Esophagus mucosa (tissue), 1 donor: ENCODE measurements at regions not wholly inside any gene's neighbourhood (a gene's known extent, or its start where the extent isn't known, plus 50 kb on each side); places are given as distances from the start of the nearest gene placed in this dataset.
"Not testable (repeated sequence)": the region's sequence is repeated elsewhere in the genome, so short reads cannot be mapped to it uniquely, and the experiment has no call there.

Experiments used
- ATAC-seq: fragments of 200-7000 bp; cut with Tn5 transposase; one replicate; pipeline ENCODE4 v1.9.1; 2020
- donor health status: DM: yes; HTN: yes; CAD: no.

DNA sequence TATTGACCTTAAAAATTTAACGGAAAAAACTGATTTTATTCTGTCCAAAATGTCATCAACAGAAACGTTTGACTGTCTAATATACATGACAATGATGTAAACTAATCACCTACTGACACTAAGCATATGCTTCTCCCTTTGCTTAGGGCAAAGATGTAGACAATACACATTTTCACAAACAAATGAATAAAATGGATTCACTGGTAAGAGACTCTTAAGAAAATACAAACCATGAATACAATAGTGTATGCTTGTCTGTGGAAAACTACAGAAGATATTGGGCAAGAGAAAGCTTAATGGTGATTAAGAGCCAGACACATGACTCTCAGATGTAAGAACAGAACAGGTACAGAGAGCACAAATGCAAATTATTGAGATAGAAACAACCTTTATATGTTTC is 1248.7 kb downstream of the FSCB start:
- no peak for ATAC-seq

DNA sequence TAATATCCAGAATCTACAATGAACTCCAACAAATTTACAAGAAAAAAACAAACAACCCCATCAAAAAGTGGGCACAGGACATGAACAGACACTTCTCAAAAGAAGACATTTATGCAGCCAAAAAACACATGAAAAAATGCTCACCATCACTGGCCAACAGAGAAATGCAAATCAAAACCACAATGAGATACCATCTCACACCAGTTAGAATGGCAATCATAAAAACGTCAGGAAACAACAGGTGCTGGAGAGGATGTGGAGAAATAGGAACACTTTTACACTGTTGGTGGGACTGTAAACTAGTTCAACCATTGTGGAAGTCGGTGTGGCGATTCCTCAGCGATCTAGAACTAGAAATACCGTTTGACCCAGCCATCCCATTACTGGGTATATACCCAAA is 1250.1 kb downstream of the FSCB start:
- ATAC-seq, result not testable (repeated sequence)

DNA sequence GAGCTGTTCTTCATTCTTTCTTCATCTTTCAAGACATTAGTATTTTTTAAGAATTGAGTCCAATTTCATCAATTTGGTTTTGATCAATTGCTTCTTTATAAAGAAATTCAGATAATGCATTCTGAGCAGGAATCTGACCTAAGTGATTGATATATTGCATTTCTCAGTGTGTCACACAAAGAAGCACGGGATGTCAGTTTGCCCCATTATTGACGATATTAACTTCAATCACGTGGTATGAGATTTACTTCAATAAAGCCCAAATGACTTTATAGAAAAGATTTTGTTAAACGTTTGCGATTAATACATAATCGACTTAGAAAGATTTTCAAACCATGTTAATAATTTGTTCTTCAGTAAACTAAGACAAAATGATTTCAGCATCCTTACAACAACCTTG is 1254.2 kb downstream of the FSCB start:
- no peak for ATAC-seq

DNA sequence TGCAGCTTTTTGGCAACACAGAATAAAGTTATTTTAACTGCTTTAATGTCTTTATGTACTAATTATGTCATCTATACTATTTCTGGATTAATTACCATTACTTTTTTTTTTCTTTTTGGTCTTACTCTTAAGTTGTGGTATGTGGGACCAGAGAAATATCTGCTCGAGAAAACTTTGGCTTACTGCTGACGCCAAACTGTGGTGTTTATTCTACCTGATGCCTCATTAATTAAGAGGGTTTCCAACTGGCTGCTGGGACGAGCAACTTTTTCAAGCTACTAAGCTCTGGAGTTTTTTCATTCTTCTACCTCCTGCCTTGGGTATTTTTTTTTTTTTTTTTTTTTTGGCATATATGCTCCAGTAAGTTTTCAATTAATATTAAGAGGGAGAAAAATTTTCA is 1257.5 kb downstream of the FSCB start:
- ATAC-seq, result no peak

DNA sequence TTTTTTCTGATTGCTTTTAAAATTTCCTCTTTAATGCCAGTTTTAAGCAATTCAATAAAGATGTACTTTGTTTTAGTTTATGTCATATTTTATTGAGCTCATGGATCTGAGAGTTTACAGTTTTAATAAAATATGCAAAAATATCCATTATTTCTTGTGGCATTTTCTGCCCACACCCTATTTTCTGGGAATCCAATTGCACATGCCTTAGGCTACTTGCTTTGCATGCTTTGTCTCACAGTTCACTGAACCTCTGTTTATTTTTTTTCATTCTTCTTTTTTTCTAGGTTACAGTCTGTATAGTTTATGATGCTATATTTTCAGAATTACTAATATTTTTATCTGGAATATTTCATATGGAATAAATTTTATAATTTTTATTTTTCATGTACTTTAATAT is 1258.0 kb downstream of the FSCB start:
- ATAC-seq, result no peak

DNA sequence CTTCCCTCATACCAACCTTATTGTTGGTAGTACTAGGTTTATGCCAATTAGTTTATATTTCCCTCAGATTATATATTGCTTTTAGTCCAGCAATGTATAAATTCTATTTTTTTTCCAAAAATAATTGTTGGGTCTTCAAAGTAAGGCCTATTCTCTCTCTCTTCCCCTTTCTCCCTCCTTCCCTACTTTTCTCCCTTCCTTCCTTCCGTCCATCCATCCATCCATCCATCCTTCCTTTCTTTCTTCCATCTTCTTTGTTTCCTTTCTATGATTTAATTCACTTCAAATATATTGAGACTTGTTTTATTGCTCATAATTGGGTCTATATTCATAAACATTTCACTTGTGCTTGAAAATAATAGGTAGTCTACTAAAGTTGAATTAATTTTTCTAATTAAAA is 1259.2 kb downstream of the FSCB start:
- no peak for ATAC-seq

DNA sequence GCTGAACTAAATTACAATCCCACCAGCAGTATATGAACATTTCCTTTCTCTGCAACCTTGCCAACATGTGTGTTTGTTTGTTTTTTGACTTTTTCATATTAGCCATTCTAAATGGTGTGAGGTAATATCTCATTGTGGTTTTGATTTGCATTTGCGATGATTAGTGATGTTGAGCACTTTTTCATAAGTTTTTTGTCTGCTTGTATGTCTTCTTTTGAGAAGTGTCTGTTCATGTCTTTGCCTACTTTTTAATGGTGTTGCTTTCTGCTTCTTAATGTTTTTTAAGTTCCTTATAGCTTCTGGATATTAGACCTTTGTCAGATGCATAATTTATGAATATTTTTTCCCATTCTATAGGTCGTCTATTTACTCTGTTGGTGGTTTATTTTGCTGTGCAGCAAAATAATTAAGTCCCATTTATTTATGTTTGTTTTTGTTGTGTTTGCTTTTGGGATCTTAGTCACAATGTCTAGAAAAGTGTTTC is 1262.9 kb downstream of the FSCB start:
- no peak for ATAC-seq

DNA sequence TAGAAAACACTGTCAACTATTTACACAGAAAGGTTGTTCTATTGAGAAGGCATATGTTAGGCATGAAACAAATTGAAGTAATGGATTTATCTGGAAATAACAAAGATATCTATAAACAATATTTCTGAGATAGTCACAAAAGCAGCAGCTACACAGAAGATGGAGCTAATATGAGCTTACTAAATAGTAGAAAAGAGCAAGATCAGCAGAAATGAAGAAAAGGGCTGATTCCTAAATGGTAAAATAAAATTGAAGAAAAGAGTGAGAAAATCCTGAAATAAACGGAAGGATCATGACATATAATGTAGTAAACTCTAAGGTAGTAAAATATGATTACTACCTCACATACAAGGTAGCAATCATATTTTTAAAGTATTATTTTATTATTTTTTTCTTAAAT is 1263.9 kb downstream of the FSCB start:
- ATAC-seq, result no peak

DNA sequence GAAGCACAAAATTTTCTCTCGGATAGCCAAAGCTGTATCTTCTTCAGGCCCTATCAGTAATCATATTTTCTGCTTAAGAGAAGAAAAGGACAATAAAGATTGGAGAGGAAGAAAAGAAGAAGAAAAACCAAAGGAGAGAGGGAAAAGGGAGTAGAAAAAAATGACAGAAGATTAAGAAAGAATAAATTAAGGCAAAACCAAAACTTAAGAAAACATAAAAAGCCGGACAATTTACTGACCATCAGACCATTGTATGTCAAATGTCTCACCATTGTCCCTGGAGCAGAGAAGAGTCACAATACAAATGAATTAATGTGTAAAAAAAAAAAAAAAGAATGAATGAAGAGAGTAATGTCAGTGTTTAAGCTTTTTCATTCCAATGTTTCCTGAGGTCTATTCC is 1274.8 kb downstream of the FSCB start:
- no peak for ATAC-seq

DNA sequence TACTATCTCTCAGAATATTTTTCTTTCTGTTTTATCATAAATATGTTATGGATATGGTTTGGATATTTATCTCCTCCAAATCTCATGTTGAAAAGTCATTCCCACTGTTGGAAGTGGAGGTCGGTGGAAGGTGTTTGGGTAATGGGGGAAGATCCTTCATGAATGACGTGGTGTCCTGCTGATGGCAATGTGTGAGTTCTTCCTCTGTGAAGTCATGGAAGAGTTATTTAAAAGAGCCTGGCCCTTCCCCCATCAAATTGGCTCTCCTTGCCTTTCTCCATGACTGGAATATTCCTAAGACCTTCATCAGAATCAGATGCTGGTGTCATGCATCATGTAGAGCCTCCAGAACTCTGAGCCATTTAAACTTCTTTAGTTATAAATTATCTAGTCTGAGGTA is 1291.6 kb downstream of the FSCB start:
- no peak for ATAC-seq

DNA sequence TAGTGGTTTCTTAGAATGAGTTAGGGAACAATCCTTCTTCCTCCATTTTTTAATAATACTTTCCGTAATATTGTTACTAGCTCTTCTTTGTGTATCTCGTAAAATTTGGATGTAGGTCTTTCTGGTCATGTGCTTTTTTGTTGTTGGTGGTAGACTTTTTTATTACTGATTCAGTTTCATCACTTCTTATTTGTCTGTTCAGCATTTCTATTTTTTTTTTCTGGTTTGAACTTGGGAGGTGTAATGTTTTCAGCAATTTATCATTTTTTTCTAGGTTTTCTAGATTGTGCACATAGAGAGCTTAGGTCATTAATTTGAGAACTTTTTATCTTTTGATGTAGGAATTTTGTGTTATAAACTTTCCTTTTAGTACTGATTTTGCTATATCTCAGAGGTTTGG is 1299.9 kb downstream of the FSCB start:
- no peak for ATAC-seq

DNA sequence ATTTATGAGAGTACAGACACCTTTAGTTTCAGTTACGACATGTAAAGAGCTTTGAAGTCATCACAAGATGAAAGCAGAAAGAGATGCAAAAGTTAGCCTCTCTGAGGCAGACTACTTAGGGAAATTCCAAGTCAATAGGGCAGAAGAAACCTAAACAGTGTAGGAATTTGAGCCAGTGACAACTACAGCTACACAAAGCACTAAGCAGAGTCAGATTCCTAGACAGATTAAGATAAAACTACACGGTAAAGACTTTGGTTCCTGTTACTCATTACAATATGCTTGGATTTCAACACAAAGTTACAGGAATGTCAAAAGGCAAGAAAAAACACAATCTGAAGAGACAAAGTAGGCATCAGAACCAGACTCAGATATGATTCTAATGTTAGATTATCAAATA is 1302.3 kb downstream of the FSCB start:
- no peak for ATAC-seq

DNA sequence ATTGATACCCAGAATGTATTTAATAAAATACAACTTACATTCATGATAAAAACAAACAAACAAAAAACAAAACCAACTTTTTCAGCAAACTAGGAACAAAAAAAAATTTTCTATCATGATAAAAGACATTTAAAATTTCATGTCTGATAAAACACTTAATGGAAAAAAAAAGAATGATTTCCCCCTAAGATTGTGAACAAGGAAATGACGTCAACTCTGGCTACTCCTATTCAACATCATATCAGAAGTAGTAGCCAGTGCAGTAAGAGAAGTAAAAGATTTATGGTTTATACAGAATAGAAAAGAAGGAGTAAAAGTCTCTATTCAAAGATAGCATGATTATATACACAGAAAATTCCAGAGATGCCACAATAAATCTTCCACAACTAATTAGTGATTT is 1306.6 kb downstream of the FSCB start:
- ATAC-seq, result no peak

DNA sequence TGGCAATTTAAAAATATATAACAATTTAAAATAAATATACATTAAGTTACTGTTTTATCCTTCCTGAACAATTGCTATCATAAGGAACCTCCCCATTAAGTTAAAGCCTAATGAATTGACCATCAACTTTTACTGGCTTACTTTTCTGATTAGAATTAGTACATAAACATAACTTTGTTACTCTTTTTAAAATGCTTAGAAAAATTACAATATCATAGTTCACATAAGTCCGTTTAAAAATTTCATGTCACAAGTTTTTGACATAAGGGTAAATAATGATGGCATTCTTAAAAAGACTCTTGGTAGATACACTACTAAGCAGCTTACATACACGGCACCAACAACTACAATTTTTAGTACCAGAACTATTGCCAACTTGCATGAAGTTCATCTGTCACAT is 1308.6 kb downstream of the FSCB start:
- ATAC-seq, result no peak

DNA sequence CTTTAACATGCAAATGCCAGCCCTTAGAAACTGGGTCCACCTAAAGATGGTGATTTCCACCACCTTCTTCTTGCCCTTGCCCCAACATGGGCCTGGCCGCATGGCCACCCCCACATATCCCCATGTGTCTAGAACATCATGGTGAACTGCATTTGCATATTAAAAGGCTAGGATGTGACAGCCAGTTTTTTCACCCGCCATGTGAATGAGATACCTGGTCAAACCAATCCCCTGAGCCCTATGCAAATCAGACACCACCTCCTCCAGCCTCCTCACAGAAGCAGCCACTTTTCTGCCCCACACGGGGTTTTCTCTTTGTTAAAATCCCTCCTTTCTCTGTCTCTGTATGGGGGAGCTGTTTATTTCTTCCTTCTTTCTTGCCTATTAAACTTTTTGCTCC is 1322.5 kb downstream of the FSCB start:
- ATAC-seq, result no peak

DNA sequence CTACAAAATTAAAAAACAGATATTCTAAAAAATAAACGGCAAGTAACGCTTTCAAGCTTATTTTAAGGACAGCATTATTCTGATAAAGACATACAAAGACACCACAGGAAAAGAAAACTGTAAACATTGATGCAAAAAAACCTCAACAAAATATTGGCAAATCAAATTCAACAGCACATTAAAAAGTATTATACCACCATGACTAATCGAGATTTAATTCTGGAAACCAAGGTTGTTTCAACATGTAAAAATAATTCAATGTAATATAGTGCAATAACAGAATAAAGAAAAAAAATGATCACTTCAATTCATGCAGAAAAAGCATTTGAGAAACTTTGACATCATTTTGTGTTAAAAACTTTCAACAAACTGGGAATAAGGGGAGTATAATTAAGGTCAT is 1323.2 kb downstream of the FSCB start:
- ATAC-seq, result no peak

DNA sequence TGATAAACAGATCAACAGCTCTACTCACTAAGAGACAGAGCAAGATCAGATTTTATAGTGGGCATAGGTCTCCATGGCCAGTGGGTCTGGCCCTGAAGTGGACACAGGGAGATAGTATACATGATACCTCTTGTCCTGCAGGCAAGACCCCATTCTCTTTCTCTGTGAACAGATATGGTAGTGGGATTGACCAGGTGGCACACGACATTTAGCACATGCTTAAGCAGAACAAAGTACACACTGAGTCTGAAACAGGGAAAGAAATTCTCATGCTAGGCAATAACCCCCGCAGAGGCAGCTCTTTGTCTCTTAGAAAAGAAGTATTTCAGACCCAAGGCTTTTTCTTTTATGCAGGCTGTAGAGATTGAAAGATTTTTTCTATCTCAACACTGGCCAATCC is 1331.2 kb downstream of the FSCB start:
- no peak for ATAC-seq

DNA sequence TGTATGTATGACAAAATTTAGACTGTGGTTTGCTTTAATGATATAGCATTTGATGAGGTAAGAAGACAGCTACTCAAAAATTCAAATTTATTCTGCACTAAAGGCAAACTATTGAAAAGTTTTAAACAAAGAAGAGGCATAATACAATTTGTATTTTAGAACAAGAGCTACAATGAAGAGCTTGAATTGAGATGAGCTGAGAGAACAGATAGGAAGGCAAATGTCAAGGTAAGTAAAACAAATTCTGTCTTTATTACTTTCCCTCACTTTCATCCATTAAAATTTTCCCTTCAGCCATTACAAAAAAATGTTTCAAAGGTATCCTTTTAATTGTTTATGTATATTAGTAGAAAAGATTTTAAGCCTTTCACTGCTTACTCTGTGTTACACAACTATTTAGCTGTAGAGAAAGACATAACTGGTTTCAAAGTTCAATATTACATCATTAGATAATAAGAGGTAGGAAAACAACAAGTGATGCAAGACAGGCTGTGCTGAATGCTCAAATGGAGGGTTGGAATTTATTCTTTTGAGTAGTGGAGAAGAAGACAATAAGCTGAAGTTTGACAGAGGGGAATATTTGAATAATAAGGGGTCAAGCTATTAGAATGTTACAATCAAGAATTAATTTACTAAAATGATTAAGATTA is 1334.1 kb downstream of the FSCB start:
- no peak for ATAC-seq

DNA sequence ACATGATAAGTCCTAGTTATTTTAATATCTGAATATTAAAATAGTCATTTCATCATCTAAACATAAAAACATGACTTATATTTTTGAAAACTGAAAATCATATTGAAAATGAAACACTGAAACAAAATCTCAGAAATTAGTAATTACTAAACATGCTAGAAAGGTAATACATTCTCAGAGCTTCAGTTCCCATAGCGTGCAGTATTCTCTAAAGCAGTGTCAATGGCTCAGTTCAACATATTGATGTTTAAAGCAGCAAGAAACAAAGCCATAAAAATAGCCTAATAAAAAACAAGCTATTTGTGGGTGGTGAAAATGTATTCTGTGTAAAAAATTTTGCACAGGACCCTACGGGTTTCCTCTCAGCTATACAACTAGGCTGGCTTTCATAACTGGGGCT is 1337.4 kb downstream of the FSCB start:
- ATAC-seq, result no peak

DNA sequence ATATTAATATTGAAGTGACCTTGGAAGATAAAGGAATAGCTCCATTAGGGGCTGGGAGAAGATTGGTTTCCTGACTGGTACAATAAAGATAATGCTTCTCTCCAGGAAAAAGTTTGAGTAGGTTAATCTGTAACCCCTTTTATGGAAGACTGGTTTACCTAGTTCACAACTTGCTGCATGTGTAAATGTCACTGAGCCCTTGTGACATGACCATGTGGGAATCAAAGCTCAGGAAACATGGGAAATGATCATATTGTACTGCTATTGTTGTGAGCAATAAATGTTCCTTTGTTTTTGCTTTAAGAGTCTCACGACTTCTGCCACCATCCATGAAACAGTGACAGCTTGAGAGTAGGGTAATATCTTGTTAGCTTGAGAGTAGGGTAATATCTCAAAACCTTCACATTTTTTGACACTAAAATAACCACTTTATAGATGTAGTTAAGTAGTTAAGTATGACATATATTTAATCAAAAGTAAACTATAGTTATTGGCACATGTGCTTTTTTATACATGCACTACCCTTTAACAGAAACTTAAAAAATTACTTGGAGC is 1338.6 kb downstream of the FSCB start:
- ATAC-seq, result no peak

DNA sequence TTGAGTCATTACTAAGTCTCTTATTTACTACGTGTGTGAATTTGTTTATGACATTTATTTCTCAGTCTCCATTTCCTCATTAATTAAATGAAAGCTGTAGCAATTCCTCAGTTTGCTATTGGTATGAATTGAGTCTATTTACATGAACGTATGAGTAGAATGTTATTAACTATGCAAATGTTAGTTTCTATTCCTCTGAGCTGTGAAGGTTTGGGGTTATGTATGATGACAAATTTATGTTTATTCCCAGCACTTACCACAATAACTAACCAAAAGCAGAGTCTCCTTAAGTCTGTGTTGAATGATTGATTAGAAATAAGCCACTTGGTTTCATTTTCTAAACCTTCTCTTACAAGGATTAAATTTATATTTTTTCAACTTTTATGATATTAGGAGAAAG is 1340.9 kb downstream of the FSCB start:
- no peak for ATAC-seq

DNA sequence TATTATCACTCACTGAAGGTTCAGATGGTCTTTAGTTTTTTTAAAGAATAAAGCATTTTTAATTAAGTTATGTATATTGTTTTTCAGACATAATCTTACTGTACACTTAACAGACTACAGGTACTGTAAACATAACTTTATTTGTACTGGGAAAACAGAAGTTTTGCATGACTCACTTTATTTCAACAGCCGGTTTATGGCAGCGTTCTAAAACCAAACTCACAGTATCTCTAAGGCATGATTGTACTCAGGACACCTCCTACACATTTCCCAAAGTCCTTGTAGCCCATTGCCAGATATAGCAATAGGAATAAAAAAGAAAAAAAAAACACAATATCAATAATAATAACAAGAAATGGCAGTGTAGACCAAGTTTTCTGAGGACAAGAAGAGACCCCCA is 1341.4 kb downstream of the FSCB start:
- ATAC-seq, result no peak

DNA sequence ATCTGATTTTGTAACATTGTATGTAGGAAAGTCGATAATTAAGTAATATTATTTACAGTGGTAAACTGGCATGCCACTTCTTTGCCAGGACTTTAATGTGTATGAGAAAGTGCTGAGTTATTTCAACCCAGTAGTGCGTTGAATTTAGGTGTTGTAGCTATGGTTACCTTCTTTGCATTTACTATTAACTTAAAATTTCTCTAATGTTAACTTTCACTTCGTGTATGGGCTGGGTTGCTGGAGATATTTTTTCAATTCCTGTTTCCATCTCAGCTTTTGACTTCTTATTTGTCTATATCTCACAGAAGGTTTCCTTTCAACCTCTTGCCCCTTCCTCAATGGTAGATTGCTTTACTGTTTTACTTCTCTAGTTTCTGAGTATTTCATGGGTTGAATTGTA is 1345.6 kb downstream of the FSCB start:
- no peak for ATAC-seq

DNA sequence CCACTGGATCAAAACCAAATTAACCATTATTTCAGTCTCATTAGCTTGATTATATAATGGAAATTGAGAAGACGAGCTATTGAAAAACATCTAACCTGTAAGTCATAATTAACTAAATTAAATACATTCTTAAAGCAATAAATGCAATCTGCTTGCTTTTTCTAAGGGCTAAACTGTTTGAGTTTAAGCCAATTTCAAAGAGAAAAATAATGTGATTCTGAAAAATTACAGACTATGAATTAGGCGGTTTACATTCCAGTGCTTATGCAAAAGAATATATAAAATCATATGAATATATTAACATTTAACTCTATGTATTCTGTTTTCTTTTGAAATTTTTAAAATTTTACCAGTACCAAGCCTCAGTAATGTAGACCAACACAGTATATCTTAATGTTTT is 1349.4 kb downstream of the FSCB start:
- no peak for ATAC-seq

DNA sequence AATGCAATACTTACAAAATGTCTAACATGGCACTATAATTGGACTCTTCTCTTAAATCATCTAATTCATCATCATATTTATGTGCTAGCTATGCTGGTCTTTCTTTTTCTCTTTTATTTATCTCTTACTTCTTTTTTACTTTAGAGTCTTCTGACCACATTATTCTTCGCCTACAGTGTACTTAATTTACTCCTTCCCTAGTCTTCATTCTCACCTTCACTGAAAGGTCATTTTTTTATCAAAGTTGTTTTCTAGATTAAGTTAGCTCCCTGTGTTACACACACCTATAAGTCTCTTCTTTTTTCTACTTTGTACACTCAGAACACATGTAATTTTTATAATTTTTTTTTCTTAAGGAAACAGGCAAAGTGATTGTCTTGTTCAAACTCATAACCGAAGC is 1351.2 kb downstream of the FSCB start:
- ATAC-seq, result no peak
